KMS-11 (cell line): ENCODE measurements at regions not wholly inside any gene's neighbourhood (a gene's known extent, or its start where the extent isn't known, plus 50 kb on each side); places are given as distances from the start of the nearest gene placed in this dataset.

ENCODE experiments used
- H2AFZ ChIP-seq: fragments of 200-600 bp; sonication (generic); 2 replicates; pipeline ENCODE4 v1.6.1; 2016; ENCODE audit warnings: antibody characterized with exemption, mixed run types, low read depth
- H3K27ac ChIP-seq: fragments of 200-600 bp; sonication (generic); 2 replicates; pipeline ENCODE4 v1.6.1; 2016; ENCODE audit warnings: mild to moderate bottlenecking, mixed run types
- H3K27me3 ChIP-seq: fragments of 200-600 bp; sonication (generic); 2 replicates; pipeline ENCODE4 v1.6.1; 2017; ENCODE audit warnings: mild to moderate bottlenecking, low read depth, mixed run types, moderate library complexity; ENCODE audit not compliant: insufficient read depth
- H3K36me3 ChIP-seq: fragments of 200-600 bp; sonication (generic); 2 replicates; pipeline ENCODE4 v1.6.1; 2017; ENCODE audit warnings: mild to moderate bottlenecking, mixed run types; ENCODE audit not compliant: insufficient read depth
- H3K4me1 ChIP-seq: fragments of 200-600 bp; sonication (generic); 2 replicates; pipeline ENCODE4 v1.6.1; 2016; ENCODE audit warnings: mild to moderate bottlenecking, low read depth, mixed run types; ENCODE audit not compliant: poor library complexity, severe bottlenecking
- H3K4me2 ChIP-seq: fragments of 200-600 bp; sonication (generic); 2 replicates; pipeline ENCODE4 v1.7.0; 2016; ENCODE audit warnings: mild to moderate bottlenecking, mixed run types
- H3K4me3 ChIP-seq: fragments of 200-600 bp; sonication (generic); IDR thresholded peaks from 2 replicates; pipeline ENCODE4 v1.6.1; 2017; ENCODE audit warnings: low read depth, low read length, mixed read lengths; ENCODE audit not compliant: insufficient read depth
- H3K79me2 ChIP-seq: fragments of 200-600 bp; sonication (generic); 2 replicates; pipeline ENCODE4 v1.6.1; 2016; ENCODE audit warnings: low read depth, mixed run types; ENCODE audit not compliant: insufficient read depth
- H3K9ac ChIP-seq: fragments of 200-600 bp; sonication (generic); 2 replicates; pipeline ENCODE4 v1.6.1; 2016; ENCODE audit warnings: mild to moderate bottlenecking, mixed run types
- H4K20me1 ChIP-seq: fragments of 200-600 bp; sonication (generic); 2 replicates; pipeline ENCODE4 v1.6.1; 2016; ENCODE audit warnings: mild to moderate bottlenecking, mixed run types; ENCODE audit not compliant: insufficient read depth
- TF ChIP-seq, protein P1 (sequence below): fragments of 200-600 bp; sonication (generic); conservative IDR thresholded peaks from 2 replicates; pipeline ENCODE4 v1.6.1; 2017; ENCODE audit warnings: low read depth, mild to moderate bottlenecking, antibody characterized with exemption, low read length, moderate library complexity, mixed read lengths

GRCh38 chr12:124195567-124195942 is 99.3 kb upstream of the RFLNA start:
- Histone ChIP-seq H4K20me1 (no peaks in the 10 kb centered on the region), H3K4me1 (no peaks in the 10 kb centered on the region), H3K4me3 (no peak overlapping the region), H2AFZ (no peak overlapping the region), H3K79me2 (no peaks in the 10 kb centered on the region), H3K27me3 (no peaks in the 10 kb centered on the region), H3K4me2 (no peak overlapping the region), H3K9ac (no peak overlapping the region), H3K36me3 (no peaks in the 10 kb centered on the region), H3K27ac (no peak overlapping the region)
- TF ChIP-seq, protein P1, sequence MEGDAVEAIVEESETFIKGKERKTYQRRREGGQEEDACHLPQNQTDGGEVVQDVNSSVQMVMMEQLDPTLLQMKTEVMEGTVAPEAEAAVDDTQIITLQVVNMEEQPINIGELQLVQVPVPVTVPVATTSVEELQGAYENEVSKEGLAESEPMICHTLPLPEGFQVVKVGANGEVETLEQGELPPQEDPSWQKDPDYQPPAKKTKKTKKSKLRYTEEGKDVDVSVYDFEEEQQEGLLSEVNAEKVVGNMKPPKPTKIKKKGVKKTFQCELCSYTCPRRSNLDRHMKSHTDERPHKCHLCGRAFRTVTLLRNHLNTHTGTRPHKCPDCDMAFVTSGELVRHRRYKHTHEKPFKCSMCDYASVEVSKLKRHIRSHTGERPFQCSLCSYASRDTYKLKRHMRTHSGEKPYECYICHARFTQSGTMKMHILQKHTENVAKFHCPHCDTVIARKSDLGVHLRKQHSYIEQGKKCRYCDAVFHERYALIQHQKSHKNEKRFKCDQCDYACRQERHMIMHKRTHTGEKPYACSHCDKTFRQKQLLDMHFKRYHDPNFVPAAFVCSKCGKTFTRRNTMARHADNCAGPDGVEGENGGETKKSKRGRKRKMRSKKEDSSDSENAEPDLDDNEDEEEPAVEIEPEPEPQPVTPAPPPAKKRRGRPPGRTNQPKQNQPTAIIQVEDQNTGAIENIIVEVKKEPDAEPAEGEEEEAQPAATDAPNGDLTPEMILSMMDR = no peak

GRCh38 chr12:124196236-124196635 is 98.7 kb upstream of the RFLNA start:
- no peaks in the 10 kb centered on the region for H4K20me1 ChIP-seq
- no peaks in the 10 kb centered on the region for H3K36me3 ChIP-seq
- TF ChIP-seq, protein P1 = no peak
- H3K9ac ChIP-seq = no peak overlapping the region
- no peaks in the 10 kb centered on the region for H3K4me1 ChIP-seq
- no peaks in the 10 kb centered on the region for H3K79me2 ChIP-seq
- H3K27me3 ChIP-seq = no peaks in the 10 kb centered on the region
- H2AFZ ChIP-seq = no peak overlapping the region
- H3K27ac ChIP-seq = no peak overlapping the region
- H3K4me2 ChIP-seq = no peak overlapping the region
- H3K4me3 ChIP-seq = no peak overlapping the region

DNA sequence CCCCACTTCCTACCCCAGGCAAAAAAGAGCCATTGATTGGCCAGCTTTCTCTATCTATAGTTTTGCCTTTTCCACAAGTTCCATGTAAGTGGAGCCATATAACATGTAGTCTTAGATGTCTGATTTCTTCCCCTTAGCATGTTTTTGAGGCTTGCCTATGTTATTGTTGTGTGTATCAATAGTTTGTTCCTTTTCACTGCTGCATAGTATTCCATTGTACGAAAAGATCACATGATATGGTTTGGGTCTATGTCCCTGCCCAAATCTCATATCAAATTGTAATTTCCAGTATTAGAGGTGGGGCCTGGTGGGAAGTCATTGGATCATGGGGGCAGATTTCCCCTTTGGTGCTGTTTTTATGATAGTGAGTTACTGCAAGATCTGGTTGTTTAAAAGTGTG is 93.6 kb upstream of the RFLNA start:
- no peaks in the 10 kb centered on the region for H3K36me3 ChIP-seq
- no peaks in the 10 kb centered on the region for H3K4me1 ChIP-seq
- H2AFZ ChIP-seq = no peak overlapping the region
- H3K4me3 ChIP-seq = no peak overlapping the region
- no peaks in the 10 kb centered on the region for H3K79me2 ChIP-seq
- H4K20me1 ChIP-seq = no peaks in the 10 kb centered on the region
- no peak overlapping the region for H3K27ac ChIP-seq
- no peak overlapping the region for H3K4me2 ChIP-seq
- TF ChIP-seq, protein P1 = no peak
- H3K27me3 ChIP-seq = no peaks in the 10 kb centered on the region
- no peak overlapping the region for H3K9ac ChIP-seq

DNA sequence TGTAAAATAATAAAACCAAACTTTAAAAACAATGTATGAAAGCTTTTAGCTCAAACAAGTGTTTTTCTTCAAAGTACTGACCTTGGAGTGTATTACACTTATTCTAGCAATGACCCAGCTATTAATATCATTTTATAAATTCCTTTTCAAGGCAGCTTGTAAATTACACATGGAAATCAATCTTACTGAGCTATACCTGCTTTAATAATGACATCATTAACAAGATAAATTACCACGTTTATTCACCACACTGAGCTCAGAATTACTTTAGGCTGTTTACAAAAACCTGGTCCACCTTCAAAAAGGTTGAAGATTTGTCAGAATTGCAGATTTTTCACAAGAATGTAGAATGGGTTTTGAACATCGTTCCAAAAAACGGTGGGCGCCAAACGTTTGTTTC is 91.7 kb upstream of the RFLNA start:
- H2AFZ ChIP-seq = no peak overlapping the region
- H3K36me3 ChIP-seq = no peaks in the 10 kb centered on the region
- H4K20me1 ChIP-seq = no peaks in the 10 kb centered on the region
- H3K4me3 ChIP-seq = no peak overlapping the region
- no peak overlapping the region for H3K9ac ChIP-seq
- no peak overlapping the region for H3K27ac ChIP-seq
- TF ChIP-seq, protein P1 = no peak
- no peaks in the 10 kb centered on the region for H3K4me1 ChIP-seq
- H3K27me3 ChIP-seq = no peaks in the 10 kb centered on the region
- H3K79me2 ChIP-seq = no peaks in the 10 kb centered on the region
- H3K4me2 ChIP-seq = no peak overlapping the region

- no peak overlapping the region for H2AFZ ChIP-seq
- H3K4me2 ChIP-seq = no peak overlapping the region
- no peaks in the 10 kb centered on the region for H3K79me2 ChIP-seq
- H3K4me1 ChIP-seq = no peaks in the 10 kb centered on the region
- H4K20me1 ChIP-seq = no peaks in the 10 kb centered on the region
- H3K9ac ChIP-seq = no peak overlapping the region
- H3K27ac ChIP-seq = no peak overlapping the region
- TF ChIP-seq, protein P1 = no peak
- no peaks in the 10 kb centered on the region for H3K36me3 ChIP-seq
- H3K27me3 ChIP-seq = no peaks in the 10 kb centered on the region
- H3K4me3 ChIP-seq = no peak overlapping the region
Measured at GRCh38 chr12:124205405-124205804, 89.5 kb upstream of the RFLNA start.
